Fibroblast of mammary gland (primary cell): ENCODE measurements at regions not wholly inside any gene's neighbourhood (a gene's known extent, or its start where the extent isn't known, plus 50 kb on each side); places are given as distances from the start of the nearest gene placed in this dataset.

ENCODE experiments used
- DNase-seq: peaks from one replicate; pipeline ENCODE4 v3.0.0-alpha.2; 2010; ENCODE audit warnings: low read depth
- H3K4me3 ChIP-seq: 2 replicates; pipeline ENCODE4 v1.5.1; 2011; ENCODE audit warnings: low read depth, mild to moderate bottlenecking, low read length, moderate library complexity; ENCODE audit not compliant: control insufficient read depth
- TF ChIP-seq, protein P1 (sequence below): conservative IDR thresholded peaks from 2 replicates; pipeline ENCODE4 v1.5.1; 2011; ENCODE audit warnings: low read depth, low read length, inconsistent platforms; ENCODE audit not compliant: control insufficient read depth, insufficient read depth

DNA sequence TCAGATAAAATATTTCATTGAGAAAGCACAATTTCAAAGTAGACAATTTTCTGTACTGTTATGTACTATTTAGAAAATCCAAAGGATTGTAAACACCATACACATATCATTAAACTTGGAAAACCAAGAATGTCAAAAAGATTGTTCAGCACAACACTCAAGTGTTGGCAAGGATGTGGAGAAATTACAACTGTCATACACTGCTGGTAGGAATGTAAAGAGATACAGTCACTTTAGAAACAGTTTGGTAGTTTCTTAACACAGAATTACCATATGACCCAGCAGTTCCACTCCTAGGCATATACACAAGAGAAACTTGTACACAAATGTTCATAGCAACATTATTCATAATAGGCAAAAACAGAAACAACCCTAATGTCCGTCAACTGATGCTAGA lies 71.2 kb downstream of the OR2K2 start:
- no peak overlapping the region for H3K4me3 ChIP-seq
- TF ChIP-seq, protein P1, sequence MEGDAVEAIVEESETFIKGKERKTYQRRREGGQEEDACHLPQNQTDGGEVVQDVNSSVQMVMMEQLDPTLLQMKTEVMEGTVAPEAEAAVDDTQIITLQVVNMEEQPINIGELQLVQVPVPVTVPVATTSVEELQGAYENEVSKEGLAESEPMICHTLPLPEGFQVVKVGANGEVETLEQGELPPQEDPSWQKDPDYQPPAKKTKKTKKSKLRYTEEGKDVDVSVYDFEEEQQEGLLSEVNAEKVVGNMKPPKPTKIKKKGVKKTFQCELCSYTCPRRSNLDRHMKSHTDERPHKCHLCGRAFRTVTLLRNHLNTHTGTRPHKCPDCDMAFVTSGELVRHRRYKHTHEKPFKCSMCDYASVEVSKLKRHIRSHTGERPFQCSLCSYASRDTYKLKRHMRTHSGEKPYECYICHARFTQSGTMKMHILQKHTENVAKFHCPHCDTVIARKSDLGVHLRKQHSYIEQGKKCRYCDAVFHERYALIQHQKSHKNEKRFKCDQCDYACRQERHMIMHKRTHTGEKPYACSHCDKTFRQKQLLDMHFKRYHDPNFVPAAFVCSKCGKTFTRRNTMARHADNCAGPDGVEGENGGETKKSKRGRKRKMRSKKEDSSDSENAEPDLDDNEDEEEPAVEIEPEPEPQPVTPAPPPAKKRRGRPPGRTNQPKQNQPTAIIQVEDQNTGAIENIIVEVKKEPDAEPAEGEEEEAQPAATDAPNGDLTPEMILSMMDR = no peak
- no peak for DNase-seq

DNA sequence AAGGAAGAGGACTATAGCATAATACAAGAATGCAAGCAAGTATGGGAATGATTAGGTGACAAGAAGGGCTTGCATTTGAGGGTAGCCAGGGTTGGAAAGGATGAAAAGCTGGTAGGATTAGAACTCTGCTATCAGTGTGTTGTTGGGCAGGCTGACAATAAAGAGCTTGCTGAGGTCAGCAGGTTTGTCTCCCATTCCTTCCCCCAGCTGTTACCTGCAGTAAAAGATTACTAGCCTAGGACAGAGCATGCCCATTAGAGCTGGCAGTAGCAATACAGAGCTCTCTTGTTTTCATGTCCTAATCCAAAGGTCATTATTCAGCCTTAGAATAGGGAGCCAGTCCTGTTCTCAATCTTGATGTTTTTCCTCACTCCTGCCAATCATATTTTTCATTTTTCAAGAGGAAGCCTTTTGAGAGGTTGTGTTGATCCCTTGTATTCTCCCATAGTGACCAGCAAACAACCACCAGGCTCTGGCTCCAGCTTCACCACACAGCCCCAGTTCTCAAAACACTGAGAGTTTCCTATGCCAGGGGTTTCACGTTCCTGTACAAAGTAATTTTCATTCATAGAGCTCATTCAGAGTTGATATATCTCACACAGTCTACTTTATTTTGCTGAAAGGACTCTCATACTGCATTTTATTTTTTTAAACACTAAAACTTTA lies 71.7 kb downstream of the OR2K2 start:
- H3K4me3 ChIP-seq = no peak overlapping the region
- TF ChIP-seq, protein P1 = no peak
- DNase-seq = no peak

DNA sequence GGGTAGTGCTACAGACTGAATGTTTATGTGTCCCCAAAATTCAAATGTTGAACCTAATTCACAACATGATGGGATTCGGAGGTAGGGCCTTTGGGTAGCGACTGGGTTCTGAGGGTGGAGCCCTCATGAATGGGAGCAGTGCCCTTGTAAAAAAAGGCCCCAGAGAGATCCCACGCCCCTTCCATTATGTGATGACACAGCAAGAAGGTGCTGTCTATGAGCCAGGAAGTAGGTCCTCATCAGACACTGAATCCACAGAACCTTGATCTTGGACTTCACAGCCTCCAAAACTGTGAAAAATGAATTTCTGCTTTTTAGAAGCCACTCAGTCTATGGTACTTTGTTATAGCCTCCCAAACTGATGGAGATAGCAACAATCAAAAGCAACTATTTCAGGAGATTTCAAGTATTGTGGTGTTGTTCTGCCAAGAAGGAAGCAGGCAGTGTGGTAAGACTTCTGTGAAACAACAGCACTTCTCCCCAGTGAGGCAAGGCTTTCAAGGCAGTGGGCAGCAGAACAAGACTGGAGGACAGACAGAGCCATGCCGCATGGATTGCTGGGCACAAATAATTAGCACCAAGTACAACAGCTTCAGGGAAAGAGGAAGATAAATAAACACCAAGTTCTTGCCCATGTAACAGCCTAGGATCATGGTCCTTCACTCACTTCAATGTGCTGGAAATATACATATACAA lies 76.1 kb downstream of the OR2K2 start:
- TF ChIP-seq, protein P1 = no peak
- DNase-seq = no peak
- H3K4me3 ChIP-seq = no peak overlapping the region

DNA sequence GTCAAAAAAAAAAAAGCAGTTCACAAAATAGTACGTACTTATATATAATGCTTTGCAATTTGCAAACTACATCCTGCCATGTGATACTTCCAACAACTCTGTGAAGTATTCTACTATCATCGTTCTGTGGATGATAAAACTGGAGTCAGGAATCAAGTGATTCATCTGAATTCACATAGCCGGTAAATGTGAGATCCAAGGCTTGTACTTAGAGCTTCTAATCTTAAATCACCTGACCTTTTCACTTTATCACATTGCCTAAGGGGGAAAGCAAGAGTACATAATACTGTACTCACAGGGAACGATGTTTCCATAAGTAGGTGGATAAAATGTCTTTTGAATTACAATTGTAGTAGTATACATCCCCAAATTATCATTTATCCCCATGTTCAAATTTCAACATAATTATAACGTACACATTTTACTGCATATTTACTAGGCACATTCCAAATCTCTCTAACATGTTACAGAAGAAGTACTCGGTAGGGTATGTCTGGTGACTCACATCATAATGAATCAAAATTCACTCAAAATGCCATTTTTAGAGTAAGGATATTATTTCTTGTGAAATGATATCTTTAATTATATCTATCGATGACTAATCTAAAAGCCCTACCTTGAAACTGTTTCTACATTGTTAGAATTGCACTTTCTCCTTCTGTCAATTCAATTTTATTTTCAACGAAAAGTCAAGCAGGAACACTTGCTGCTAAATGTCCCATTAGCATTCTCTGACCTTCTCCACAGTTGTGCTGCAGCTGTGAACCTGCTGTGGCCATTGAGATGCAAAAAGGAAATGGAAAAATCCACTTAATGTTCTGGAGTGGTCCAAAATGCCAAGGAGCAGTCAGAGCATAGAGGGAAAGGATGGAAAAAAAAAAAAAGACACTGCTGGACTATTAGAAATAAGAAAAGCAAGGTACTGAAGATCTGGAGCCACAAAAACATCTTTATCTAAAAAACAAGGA lies 78.9 kb downstream of the OR2K2 start:
- DNase-seq = no peak
- TF ChIP-seq, protein P1 = no peak
- H3K4me3 ChIP-seq = no peak overlapping the region

DNA sequence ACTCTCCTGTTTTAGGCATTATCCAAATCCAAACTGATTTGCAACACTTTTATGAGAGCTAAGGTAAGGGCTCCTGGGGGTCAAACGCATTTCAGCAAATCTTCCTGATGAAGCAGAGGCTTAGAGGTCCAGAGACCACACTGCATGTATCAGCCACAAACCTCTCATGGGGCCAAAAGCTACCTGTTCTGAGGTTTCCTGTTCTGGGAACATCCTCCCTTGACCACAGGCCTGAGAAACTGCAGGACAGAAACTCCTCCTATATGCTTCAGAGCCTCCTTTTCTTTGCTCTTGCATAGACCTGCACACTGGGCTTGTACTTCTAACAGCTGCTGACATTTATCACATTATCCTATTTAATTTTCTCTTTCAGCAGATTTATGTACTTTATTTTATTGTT lies 92.6 kb downstream of the OR2K2 start:
- H3K4me3 ChIP-seq = no peak overlapping the region
- TF ChIP-seq, protein P1 = no peak
- DNase-seq = no peak

DNA sequence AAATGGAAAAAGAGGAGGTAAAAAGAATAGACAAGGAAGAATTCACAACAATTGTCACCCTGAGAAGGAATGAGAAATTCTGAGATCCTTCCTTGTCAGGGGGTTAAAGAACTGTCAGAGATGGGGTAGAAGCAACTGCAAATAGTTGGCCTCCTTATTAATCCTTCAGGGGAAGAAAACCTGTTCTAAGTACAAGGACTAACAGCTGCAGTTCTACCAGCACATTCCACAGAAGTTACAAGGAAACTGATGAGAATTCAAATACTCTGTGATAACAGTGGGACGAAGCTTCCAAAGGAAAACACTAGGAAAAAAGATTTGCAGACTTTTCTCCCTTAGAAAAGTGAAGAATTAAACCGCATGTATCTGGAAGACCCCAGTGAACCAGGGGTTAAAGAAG lies 93.7 kb downstream of the OR2K2 start:
- no peak for DNase-seq
- TF ChIP-seq, protein P1 = no peak
- H3K4me3 ChIP-seq = no peak overlapping the region
